ENCODE measurements at regions not wholly inside any gene's neighbourhood (a gene's known extent, or its start where the extent isn't known, plus 50 kb on each side); places are given as distances from the start of the nearest gene placed in this dataset.

DNA sequence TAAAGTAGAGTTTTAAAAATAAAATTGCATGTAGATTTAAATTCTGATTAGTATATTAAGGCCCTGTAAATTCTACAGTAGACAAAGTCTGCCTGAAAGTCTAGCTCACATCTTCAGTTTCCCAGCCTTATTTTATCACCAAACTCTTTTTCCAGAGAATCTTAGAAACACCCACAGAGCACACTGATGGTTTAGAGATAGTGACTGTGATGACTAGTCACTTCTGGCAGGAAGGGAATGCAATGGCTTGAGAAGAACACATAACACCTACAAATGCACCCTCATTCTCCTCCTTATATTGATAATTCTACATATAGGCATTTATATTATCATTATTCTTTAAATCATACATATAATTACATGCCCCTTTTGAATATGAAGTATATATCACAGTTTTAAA is 232.9 kb downstream of the ARAP2 start:
- Histone ChIP-seq H3K27me3 (no peaks in the 10 kb centered on the region), H3K27ac (no peak overlapping the region), H3K4me3 (no peak overlapping the region), H3K9me3 (replicated peaks) (no peaks in the 10 kb centered on the region), H3K36me3 (no peaks in the 10 kb centered on the region), H3K4me1 (no peaks in the 10 kb centered on the region)
- DNase-seq, result no peak

DNA sequence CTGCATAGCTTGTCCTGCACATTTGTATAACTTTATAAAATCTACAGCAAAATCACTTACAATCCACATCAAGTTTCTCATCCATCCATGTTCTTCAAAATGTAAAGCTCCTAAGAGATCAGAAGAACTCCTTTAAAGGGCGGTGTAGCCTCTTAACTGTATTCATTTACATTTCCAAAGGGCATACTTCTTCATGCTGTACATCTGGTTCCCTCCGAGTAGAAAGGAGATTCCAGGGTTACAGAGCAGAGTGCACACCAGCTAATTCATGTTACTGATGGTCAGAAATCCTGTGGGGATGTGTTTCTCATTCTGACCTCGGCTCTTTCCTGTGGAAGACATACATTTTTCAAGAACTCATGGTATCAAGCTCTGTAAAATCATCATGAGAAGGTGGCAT is 231.8 kb downstream of the ARAP2 start:
- Histone ChIP-seq H3K4me3 (no peak overlapping the region), H3K27me3 (no peaks in the 10 kb centered on the region), H3K27ac (no peak overlapping the region), H3K36me3 (no peaks in the 10 kb centered on the region), H3K4me1 (no peaks in the 10 kb centered on the region), H3K9me3 (replicated peaks) (no peaks in the 10 kb centered on the region)
- DNase-seq, result no peak

DNA sequence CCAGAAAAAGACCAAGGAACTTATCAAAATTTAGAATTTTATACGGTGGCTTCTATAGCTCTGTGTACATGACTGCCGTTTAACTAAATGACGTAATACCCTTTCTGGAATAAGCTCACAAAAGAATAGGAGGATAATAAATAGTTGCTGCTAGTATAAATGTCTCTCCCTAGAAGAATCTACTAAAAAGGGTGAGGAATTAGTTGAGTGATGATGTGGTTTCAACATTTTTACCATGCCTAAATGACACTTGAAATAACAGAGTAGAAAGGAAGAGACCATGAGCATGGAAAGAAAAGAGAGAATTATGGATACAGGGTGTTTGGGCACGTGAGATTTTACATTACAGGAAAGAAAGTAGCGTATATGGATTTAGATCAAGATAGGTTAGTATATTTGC is 231.1 kb downstream of the ARAP2 start:
- H3K4me1 ChIP-seq, result no peaks in the 10 kb centered on the region
- no peak for DNase-seq
- H3K9me3 ChIP-seq (replicated peaks), result no peaks in the 10 kb centered on the region
- H3K27ac ChIP-seq, result no peak overlapping the region
- H3K36me3 ChIP-seq, result no peaks in the 10 kb centered on the region
- no peaks in the 10 kb centered on the region for H3K27me3 ChIP-seq
- H3K4me3 ChIP-seq, result no peak overlapping the region
